PC-3 (cell line): ENCODE measurements at regions not wholly inside any gene's neighbourhood (a gene's known extent, or its start where the extent isn't known, plus 50 kb on each side); places are given as distances from the start of the nearest gene placed in this dataset.

ENCODE experiments used
- ATAC-seq: fragments of 200-7000 bp; cut with Tn5 transposase; 2 replicates; pipeline ENCODE4 v1.9.1; 2020; ENCODE audit warnings: mild to moderate bottlenecking, moderate library complexity
- BruUV-seq: library from RNA; stranded (reverse); fragments of 400-500 nt; replicated peaks from 2 replicates; lab custom pipeline; 2021; lab: Mats Ljungman, UMichigan
- CTCF ChIA-PET: fragments of 300-600 bp; sonication (Branson Sonifier 250); formaldehyde crosslinking; loops from one replicate; lab custom pipeline; 2022; ENCODE audit warnings: antibody characterized with exemption; lab: Charles Lee
- POLR2A ChIA-PET: fragments of 300-600 bp; sonication (Branson Sonifier 250); formaldehyde crosslinking; loops from one replicate; lab custom pipeline; 2022; ENCODE audit warnings: antibody characterized with exemption; ENCODE audit not compliant: unreplicated experiment; lab: Charles Lee
- DNase-seq: peaks from one replicate; pipeline ENCODE4 v3.0.0-alpha.2; 2015
- H2AFZ ChIP-seq: fragments of 300-600 bp; sonication (generic); 2 replicates; pipeline ENCODE4 v1.6.0; 2016; ENCODE audit warnings: antibody characterized with exemption, low read length
- H3F3A ChIP-seq: fragments of 300-600 bp; sonication (generic); one replicate; pipeline ENCODE4 v1.6.0; 2017; ENCODE audit warnings: antibody characterized with exemption, low read length, control low read depth, mild to moderate bottlenecking; ENCODE audit not compliant: unreplicated experiment
- H3K27ac ChIP-seq: fragments of 300-600 bp; sonication (generic); 2 replicates; pipeline ENCODE4 v1.5.1; 2016; ENCODE audit warnings: mild to moderate bottlenecking, low read length
- H3K27me3 ChIP-seq: fragments of 300-600 bp; sonication (generic); 2 replicates; pipeline ENCODE4 v1.6.1; 2016; ENCODE audit warnings: low read length, mixed read lengths
- H3K36me3 ChIP-seq: fragments of 300-600 bp; sonication (generic); 2 replicates; pipeline ENCODE4 v1.6.1; 2016; ENCODE audit warnings: low read depth, mixed run types, low read length, mixed read lengths
- H3K4me1 ChIP-seq: fragments of 300-600 bp; sonication (generic); 2 replicates; pipeline ENCODE4 v1.5.1; 2016; ENCODE audit warnings: low read length; ENCODE audit not compliant: insufficient read depth
- H3K4me2 ChIP-seq: fragments of 300-600 bp; sonication (generic); 2 replicates; pipeline ENCODE4 v1.6.0; 2016; ENCODE audit warnings: low read length
- H3K4me3 ChIP-seq: fragments of 300-600 bp; sonication (generic); 2 replicates; pipeline ENCODE4 v1.5.1; 2016; ENCODE audit warnings: mild to moderate bottlenecking, low read length, mixed read lengths
- H3K79me2 ChIP-seq: fragments of 300-600 bp; sonication (generic); 2 replicates; pipeline ENCODE4 v1.6.1; 2017; ENCODE audit warnings: low read length, mixed read lengths
- H3K9ac ChIP-seq: fragments of 300-600 bp; sonication (generic); 2 replicates; pipeline ENCODE4 v1.6.0; 2016; ENCODE audit warnings: mild to moderate bottlenecking, low read length
- H3K9me2 ChIP-seq: fragments of 300-600 bp; sonication (generic); replicated peaks from 2 replicates; pipeline ENCODE4 v1.6.1; 2016; ENCODE audit warnings: mixed run types, low read length, mixed read lengths
- H3K9me3 ChIP-seq: fragments of 300-600 bp; sonication (generic); 2 replicates; pipeline ENCODE4 v1.6.1; 2016; ENCODE audit warnings: low read length, mixed read lengths
- H4K20me1 ChIP-seq: fragments of 300-600 bp; sonication (generic); 2 replicates; pipeline ENCODE4 v1.6.1; 2016; ENCODE audit warnings: low read length, mixed read lengths
- EZH2 ChIP-seq: fragments of 300-600 bp; sonication (generic); IDR thresholded peaks from one replicate; pipeline ENCODE4 v1.6.1; 2017; ENCODE audit warnings: antibody characterized with exemption, mild to moderate bottlenecking, low read length; ENCODE audit not compliant: unreplicated experiment
- EZH2phosphoT487 ChIP-seq: fragments of 300-600 bp; sonication (generic); IDR thresholded peaks from 2 replicates; pipeline ENCODE4 v1.6.1; 2018; ENCODE audit warnings: mild to moderate bottlenecking, antibody characterized with exemption, low read length, borderline replicate concordance
- intact Hi-C: fragments of 100-400 bp; cut with micrococcal nuclease; formaldehyde crosslinking; loops from 2 replicates; pipeline ENCODE4 v1.9.0; 2023
- TF ChIP-seq, protein P1 (sequence below): fragments of 300-600 bp; sonication (generic); conservative IDR thresholded peaks from 2 replicates; pipeline ENCODE4 v1.5.1; 2017; ENCODE audit warnings: antibody characterized with exemption, low read depth, mild to moderate bottlenecking, low read length

DNA sequence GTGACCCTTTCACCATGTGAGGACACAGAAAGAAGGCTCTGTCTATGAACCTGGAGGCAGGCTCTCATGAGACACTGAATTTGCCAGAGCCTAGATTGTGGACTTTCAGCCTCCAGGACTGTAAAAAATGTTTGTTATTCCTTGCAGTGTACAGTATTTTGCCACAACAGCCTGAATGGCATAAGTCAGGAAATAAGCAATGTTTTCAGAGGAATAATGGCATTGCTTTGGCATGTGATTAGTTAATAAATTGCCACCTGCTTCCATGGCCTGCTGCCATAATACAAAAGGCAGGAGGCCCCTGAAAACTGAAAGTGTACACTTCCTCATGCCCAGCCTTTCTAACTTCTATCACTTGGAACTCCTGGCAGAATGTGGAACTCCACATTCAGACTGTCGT, 408.1 kb downstream of the GADD45G start:
- Histone ChIP-seq H3K9me3 (no peaks in the 10 kb centered on the region), H3K27ac (no peak overlapping the region), H3K9me2 (no peaks in the 10 kb centered on the region), H4K20me1 (no peaks in the 10 kb centered on the region), H3K36me3 (no peaks in the 10 kb centered on the region), H3K27me3 (no peaks in the 10 kb centered on the region; the same call in 1 of the 2 replicates), H3K4me2 (no peak overlapping the region), H3K9ac (no peak overlapping the region), H2AFZ (no peak overlapping the region), H3K79me2 (no peaks in the 10 kb centered on the region), H3K4me1 (no peaks in the 10 kb centered on the region), H3K4me3 (no peak overlapping the region), H3F3A (no peaks in the 10 kb centered on the region)
- POLR2A ChIA-PET, result no interaction called here
- intact Hi-C loops, result no loop called here
- ATAC-seq (no peak), DNase-seq (no peak)
- BruUV-seq, result no TSS peak
- TF ChIP-seq EZH2, result no peak
- no peak for TF ChIP-seq EZH2phosphoT487
- TF ChIP-seq, protein P1, sequence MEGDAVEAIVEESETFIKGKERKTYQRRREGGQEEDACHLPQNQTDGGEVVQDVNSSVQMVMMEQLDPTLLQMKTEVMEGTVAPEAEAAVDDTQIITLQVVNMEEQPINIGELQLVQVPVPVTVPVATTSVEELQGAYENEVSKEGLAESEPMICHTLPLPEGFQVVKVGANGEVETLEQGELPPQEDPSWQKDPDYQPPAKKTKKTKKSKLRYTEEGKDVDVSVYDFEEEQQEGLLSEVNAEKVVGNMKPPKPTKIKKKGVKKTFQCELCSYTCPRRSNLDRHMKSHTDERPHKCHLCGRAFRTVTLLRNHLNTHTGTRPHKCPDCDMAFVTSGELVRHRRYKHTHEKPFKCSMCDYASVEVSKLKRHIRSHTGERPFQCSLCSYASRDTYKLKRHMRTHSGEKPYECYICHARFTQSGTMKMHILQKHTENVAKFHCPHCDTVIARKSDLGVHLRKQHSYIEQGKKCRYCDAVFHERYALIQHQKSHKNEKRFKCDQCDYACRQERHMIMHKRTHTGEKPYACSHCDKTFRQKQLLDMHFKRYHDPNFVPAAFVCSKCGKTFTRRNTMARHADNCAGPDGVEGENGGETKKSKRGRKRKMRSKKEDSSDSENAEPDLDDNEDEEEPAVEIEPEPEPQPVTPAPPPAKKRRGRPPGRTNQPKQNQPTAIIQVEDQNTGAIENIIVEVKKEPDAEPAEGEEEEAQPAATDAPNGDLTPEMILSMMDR, result no peak
- CTCF ChIA-PET, result no interaction called here

DNA sequence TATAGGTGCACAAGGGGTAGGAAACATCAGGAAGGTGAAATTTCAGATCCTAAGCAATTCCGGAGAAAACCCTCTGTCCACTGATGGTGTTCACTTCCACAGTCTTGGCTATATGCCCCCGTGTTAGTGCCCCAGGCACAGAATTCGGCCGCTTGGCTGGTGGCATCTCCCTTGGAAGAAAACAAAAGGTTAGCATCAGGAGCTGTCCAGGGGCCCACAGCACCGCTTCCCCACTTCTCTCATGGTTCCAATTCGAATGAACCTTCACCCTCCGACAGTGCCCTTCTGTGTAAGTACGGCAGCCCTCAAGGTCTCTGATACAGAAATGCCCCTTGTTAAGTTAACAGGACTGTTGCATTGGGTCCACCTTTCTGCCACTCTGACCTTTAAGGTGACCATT, 409.0 kb downstream of the GADD45G start:
- no peak for ATAC-seq
- H3K9me2 ChIP-seq, result no peaks in the 10 kb centered on the region
- H4K20me1 ChIP-seq, result no peaks in the 10 kb centered on the region
- no peak overlapping the region for H3K27ac ChIP-seq
- no peak overlapping the region for H3K4me2 ChIP-seq
- no peaks in the 10 kb centered on the region for H3K79me2 ChIP-seq
- POLR2A ChIA-PET, result no interaction called here
- no peaks in the 10 kb centered on the region for H3K36me3 ChIP-seq
- no peak overlapping the region for H3K4me3 ChIP-seq
- no peak overlapping the region for H2AFZ ChIP-seq
- BruUV-seq, result no TSS peak
- no peaks in the 10 kb centered on the region for H3K9me3 ChIP-seq
- intact Hi-C loops, result no loop called here
- CTCF ChIA-PET, result no interaction called here
- no peak for DNase-seq
- H3K4me1 ChIP-seq, result no peaks in the 10 kb centered on the region
- TF ChIP-seq EZH2 (no peak), EZH2phosphoT487 (no peak)
- TF ChIP-seq, protein P1, result no peak
- H3K9ac ChIP-seq, result no peak overlapping the region
- H3K27me3 ChIP-seq, result no peaks in the 10 kb centered on the region; the same call in 1 of the 2 replicates
- H3F3A ChIP-seq, result no peaks in the 10 kb centered on the region

DNA sequence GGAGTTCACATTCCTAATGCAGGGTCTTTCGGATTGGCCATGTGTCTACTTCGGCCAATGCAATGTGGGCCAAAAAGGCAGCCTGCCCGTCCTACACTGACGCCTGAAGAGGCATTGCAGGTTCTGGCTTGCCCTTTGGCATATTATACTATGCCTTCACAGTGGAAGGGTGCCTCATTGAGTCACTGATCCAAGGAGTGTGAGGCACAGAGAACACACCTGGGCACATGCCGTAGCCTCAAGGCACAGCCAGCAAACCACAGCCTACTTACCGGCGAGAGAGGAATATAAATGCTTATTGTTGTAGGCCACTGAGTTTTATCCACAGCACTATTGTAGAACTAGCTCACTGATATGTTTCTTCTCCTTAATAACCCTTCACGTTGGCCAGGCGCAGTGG, 409.6 kb downstream of the GADD45G start:
- CTCF ChIA-PET, result no interaction called here
- POLR2A ChIA-PET, result no interaction called here
- Histone ChIP-seq H2AFZ (no peak overlapping the region), H3K9ac (no peak overlapping the region), H3K36me3 (no peaks in the 10 kb centered on the region), H3K9me2 (no peaks in the 10 kb centered on the region), H3K27me3 (no peaks in the 10 kb centered on the region; the same call in 1 of the 2 replicates), H4K20me1 (no peaks in the 10 kb centered on the region), H3K27ac (no peak overlapping the region), H3K79me2 (no peaks in the 10 kb centered on the region), H3K4me3 (no peak overlapping the region), H3K4me2 (no peak overlapping the region), H3K4me1 (no peaks in the 10 kb centered on the region), H3K9me3 (no peaks in the 10 kb centered on the region), H3F3A (no peaks in the 10 kb centered on the region)
- no TSS peak for BruUV-seq
- intact Hi-C loops, result no loop called here
- TF ChIP-seq EZH2 (no peak), EZH2phosphoT487 (no peak)
- TF ChIP-seq, protein P1, result no peak
- no peak for DNase-seq
- no peak for ATAC-seq
